HuH-7.5 (cell line): ENCODE measurements at regions not wholly inside any gene's neighbourhood (a gene's known extent, or its start where the extent isn't known, plus 50 kb on each side); places are given as distances from the start of the nearest gene placed in this dataset.

Source experiments
- DNase-seq: peaks from one replicate; pipeline ENCODE4 v3.0.0; 2011; ENCODE audit warnings: low spot score

- DNase-seq = no peak
Observed at GRCh38 chr3:124496061-124496460, 234.2 kb upstream of the UMPS start.

- no peak for DNase-seq
Observed at GRCh38 chr3:124497487-124497886, 232.8 kb upstream of the UMPS start.

DNA sequence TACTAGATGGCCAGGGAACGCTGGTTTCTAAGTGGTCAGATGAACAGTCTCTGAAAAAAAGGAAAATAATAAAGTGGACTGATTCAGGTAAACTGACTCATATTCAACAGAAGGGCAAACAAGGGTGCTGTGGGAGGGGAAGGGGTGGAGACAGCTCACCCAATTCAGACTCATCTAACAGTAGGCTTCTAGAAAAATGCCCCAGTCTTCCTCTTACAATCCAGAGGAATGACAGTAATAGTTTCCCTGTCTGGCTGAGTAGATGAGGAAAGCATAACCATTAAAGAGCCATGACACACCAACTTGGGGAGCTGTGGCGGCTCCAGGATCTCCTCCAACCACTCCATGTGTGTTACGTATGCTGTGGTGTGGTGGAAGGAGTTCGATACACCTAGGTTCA lies 231.4 kb upstream of the UMPS start:
- DNase-seq = no peak

- no peak for DNase-seq
Observed at GRCh38 chr3:124504332-124505059, 225.8 kb upstream of the UMPS start.

- no peak for DNase-seq
Observed at GRCh38 chr3:124509884-124510283, 220.4 kb upstream of the UMPS start.

DNA sequence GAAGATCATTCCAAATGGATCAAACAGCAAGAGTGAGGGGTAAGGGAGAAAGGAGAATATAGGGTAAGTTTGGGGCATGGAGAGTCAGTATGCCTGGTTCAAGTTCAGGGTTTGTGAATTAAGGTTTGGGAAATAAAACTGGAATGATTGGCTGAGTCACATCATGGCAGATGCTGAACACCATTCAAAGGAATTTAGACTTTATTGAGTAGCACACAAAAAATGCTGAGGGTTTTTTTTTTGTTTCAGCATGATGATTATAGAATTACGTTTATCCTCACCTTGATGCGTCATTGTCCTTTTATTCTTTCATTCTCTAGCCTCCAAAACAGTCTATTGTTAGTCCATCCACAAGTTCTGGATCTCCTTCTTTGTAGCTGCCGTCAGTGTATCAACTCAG lies 220.0 kb upstream of the UMPS start:
- DNase-seq = no peak

- DNase-seq = peak; percentile 20
Observed at GRCh38 chr3:124512881-124513609, 217.2 kb upstream of the UMPS start.

DNA sequence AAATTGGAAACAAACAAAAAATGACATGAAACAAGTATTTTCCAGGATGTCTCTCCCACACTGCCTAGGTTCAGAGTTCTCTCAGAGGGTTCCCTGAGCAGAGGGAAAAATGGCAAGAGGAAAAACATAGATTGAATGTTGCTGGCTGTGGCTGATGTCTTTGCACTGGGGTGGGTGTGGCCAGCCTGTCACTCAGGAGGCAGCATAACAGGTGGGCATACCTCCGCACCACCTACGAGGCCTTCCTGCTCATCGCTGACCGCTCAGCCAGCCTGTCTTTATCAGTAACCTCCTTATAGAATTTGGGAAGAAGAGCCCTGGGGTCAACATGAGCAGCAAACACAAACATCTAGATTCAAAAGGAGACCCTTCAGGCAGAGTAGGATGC lies 216.6 kb upstream of the UMPS start:
- DNase-seq = no peak

- no peak for DNase-seq
Observed at GRCh38 chr3:124514683-124515082, 215.6 kb upstream of the UMPS start.

GRCh38 chr3:124516333-124516732 lies 213.9 kb upstream of the UMPS start:
- no peak for DNase-seq

GRCh38 chr3:124517306-124517705 lies 212.9 kb upstream of the UMPS start:
- no peak for DNase-seq

- no peak for DNase-seq
Observed at GRCh38 chr3:124518350-124518749, 211.9 kb upstream of the UMPS start.

GRCh38 chr3:124519591-124520194 lies 210.6 kb upstream of the UMPS start:
- DNase-seq = no peak

DNA sequence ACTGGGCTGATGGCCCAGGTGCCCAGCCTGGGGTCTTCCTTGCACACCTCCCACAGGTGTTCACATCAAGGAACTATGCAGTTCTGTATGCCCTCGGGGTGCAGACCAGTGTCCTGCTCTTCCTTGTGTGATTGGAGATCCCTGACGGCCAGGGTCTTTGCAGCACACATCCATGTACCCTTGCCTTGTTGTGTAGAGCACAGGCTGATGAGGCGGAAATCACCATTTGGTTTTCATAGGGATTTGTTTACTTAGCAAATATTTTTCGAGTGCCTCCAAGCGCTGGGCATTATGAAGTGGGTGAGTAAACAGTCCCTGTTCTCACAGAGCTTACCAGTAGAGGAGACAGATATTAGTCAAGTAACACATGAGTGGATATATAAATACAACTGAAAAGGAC lies 209.3 kb upstream of the UMPS start:
- DNase-seq = peak; percentile 30

DNA sequence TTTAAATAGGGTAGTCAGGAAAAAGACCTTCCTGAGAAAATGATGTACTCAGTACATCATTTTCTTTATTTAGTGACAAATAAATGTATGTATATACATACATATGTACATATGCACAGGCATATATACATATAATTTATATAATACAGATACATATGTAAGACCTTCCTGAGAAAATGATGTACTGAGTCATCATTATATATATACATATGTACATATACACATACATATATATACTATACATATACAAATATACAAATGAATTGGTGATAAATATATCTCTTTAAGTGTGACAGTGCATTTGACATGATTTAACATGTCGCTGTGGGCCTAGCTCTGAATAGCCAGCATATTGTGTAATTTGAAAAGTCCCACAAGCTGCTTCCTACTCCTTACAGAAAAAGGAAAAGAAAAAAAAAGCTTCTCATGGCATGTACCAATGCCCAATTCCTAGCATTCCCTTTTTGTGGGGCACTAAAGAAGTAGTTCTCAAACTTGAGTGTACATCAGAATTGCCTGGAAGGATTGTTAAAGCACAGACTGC lies 208.1 kb upstream of the UMPS start:
- no peak for DNase-seq

GRCh38 chr3:124526601-124527000 lies 203.7 kb upstream of the UMPS start:
- no peak for DNase-seq

GRCh38 chr3:124529826-124530571 lies 200.3 kb upstream of the UMPS start:
- no peak for DNase-seq

- DNase-seq = no peak
Observed at GRCh38 chr3:124530916-124531315, 199.3 kb upstream of the UMPS start.

- no peak for DNase-seq
Observed at GRCh38 chr3:124532071-124532470, 198.2 kb upstream of the UMPS start.

DNA sequence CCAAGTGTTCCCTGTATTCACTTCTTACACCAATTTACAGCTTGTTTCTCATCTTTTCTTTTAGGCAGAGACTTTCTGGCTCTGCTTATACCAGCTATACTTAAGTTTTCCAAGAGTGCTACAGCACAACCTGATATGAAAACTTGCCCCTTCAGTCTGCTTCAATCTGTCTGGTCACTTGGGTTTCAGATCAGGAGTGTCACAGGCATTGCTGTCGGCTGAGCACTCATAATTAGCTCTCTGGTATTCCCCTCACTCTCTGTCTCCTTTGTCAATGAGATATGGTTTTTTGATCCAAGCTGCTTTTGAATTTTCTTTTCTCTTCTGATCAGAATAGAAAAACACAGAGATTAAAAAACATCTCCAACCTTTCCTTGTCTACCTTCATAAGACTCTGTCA lies 194.9 kb upstream of the UMPS start:
- no peak for DNase-seq

- DNase-seq = no peak
Observed at GRCh38 chr3:124540550-124541211, 189.6 kb upstream of the UMPS start.
